ENCODE measurements at regions not wholly inside any gene's neighbourhood (a gene's known extent, or its start where the extent isn't known, plus 50 kb on each side); places are given as distances from the start of the nearest gene placed in this dataset.

DNA sequence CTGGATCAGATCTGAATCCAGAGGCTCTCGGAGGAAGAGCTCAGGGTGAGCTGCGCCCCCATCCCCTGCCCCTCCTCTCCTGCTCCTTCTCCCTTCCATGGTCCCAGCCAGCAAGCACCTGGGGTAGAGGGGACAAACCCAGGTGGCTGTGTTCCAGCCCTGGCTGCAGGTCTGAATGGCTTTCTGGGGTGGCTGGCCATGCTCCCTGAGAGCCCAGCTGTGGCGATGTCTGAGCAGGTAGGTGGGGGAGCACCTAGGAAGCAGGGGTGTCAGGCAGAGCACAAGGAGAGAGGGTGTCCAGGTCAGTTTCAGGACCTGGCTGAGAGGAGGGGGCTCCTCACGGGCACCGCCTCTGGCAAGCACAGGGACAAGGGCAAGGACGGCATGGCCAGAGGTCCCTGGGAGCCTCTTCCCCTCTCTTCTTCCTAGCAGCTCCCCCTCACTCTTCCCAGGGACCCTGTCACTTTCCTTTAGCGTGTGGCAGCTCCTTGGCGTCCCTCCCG, 310.0 kb downstream of the SEC14L1 start:
- DNase-seq, result no peak

DNA sequence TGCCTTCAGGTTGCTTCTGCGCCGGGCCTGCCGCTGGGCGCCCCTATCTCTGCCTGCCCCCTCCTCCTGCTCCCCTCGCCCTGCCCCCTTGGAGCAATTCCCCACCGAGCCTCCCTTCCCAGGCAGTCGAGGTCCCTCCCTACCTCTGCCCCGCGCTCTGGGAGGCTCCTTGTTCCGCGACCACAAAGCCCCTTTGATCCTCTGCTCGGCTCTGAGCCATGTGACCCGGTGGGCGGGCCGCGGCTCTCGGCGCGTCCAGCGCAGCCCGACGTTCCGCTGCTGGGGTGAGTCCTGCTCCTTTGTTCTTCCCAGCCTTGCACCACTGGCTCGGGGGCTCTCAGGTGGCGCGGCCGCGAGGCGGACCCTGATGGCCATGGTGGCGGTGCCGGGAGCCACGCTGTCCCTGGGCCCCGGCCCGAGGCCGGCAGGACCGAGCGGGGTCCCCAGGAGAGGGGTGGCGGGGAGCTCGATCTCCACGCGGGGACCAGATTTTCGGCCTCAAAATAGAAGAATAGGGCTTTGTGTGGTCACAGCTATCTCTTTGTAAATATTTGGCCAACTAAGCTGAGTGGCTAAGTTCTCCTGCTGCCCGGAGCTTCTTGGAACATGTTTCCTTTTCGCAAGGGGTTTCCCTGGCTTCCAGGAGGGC, 310.6 kb downstream of the SEC14L1 start:
- DNase-seq, result no peak

DNA sequence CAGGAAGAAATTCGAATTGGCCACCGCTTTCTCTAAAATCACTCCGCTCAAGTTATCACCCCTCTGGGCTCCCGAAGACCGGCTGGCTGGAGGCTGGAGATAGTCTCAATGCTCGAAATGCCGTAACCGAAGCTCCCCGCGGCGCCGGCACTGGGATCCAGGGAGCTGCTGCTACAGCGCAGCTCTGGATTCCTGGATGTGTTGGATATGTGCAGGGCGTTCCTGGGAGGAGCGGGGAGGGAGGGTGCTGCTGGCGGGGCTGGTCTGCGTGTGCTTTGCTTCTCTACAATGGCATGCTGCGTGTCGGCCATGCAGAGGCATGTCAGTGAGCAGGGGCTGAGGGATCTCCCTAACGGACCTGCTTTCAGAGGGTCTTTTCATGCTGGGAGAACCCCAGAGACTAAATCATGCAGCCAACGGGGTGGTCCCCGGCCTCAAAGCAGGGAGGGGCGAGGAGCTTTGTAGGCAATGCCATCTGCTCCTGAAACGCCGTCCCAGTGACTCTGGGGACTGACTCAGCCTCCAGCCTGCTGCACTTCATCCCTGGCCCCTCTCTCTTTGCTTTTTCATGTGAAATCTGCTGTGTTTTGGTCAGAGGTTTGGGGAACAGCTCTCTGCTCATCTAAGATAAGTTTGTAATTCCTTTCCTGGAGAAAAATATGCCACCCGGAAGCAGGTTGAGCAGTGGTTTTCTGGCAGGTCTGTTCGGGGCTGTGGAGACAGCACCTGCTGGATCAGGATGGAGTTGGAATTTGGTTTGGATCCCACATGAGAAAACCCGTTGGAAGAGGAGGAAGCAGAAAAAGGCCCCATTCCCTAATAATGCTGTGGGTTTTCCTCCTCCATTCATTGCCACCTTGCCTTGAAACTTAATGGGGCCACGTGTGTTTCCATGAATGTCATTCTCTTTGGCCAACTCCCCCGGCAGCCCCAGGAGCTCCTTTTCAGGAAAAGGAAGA, 311.4 kb downstream of the SEC14L1 start:
- DNase-seq, result no peak

DNA sequence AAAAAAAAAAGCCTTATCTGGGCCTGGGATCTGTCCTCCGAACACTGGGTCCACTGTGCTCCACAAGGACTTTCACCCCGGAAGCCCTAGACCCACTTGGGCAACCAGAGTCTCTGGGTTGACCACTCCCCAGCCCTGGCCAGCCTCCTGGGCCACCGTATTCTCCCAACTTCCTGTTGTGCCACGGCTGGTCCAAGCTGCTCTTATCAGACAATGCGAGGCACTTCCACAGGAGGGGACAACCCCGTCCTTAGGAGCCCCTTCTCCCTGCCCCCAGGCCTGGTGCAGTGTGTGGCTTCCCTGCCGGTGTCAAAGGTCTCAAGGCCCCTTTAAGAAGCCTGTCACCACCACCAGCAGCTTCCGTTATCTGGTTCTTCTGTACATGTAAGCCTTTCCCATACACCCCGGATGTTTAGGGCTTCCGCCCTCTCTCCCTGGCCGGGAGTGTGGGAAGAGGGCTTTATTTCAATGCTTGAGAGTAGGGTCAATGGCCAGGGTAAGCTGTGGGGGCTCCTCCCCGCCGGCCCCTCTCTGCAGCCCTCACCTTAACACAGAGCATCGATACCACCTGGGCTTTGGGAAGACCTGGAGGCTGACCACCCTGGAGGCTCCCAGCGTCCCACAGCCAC, 313.0 kb downstream of the SEC14L1 start:
- no peak for DNase-seq

DNA sequence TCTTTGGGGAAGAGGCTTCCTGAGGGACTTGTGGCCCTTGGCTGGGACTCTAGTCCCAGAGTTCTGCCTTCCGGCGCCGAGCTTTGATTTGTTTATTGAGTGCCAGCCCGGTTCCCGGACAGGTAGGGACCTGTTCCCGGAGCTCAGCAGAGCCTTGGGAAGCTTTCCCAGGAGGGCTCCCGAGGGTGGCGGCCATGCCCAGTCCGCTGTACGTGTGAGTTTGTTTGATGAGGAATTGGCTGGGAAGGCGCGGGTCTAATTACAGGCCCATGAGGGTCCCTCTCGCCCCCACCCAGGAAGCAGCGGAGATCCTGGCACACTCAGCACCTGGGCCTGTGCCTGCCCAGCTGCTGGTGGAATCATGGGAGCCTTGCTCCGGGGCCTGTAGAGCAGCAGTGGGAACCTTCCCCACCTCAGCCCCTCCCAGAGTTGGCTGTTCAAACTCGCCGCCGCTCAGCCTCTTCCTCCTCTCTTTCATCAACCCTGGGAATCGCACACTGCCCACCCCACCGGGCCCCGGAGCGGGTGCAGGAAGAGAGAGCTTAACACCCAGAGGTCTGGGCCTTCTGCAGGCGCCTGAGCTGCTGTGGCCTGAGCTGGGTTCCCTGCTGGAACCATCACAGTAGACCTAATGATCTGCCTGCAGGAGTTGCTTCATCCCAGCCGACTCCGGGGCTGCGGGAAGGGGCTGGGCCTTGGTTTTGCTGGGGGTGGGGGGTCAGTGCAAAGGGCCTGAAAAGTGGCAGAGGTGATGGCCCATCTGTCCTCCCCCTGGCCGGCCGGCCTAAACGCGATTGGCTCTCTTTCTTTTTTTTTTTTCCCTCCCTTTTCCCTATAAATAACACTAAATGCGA, 313.7 kb downstream of the SEC14L1 start:
- DNase-seq, result no peak

DNA sequence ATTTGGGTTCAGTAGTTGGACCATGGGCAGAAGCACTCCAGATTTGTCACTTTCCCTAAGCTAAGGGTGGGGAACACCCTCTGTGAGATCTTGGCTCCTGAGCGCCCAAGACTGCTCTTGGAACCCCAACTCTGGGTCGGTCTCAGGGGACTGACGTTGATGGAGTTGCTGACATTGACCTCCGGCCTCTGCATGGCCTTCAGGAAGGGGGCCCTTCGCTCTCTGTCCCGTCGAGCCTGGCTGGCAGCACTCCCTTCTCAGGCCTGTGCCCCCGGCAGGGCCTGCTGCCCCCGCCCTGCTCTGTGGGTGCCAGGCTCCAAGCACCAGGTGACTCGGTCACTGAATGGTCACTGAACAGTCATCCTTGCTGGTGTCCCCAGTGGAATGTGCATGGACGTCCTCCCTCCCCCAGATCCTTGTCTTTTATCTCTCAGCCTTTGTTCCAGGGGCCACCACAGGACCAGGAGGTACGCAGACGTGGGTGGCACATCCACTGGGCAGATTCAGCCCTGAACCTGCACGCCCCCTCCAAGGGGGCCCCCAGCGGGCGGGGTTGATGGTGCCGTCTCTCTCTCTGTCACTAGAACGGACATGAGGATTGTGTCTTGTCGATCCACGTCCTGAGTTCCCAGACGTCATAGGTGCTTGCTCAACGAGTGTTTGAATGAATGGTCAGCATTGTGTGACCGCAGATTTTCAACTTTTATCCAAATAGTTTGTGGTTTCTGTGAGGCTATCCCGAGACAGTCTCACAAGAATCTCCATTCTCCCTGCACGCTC, 314.5 kb downstream of the SEC14L1 start:
- DNase-seq, result no peak

DNA sequence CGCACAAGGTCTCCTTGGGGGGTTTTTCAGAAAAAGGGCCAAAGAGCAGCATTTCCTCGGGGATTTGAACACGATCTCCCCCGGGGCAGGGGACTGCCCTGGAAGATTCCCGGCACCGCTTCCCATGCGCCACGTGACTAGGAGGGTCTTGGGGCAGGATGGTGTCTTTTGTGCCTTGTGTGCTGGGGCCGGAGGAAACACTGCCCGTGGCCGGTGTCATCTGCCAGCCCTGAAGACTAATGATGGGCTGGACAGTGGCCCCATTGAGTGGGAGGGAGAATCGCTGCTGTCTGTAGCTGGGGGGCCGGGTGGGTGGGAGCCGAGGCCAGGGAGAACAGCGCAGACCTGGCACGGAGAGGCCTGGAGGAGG, 315.1 kb downstream of the SEC14L1 start:
- no peak for DNase-seq

DNA sequence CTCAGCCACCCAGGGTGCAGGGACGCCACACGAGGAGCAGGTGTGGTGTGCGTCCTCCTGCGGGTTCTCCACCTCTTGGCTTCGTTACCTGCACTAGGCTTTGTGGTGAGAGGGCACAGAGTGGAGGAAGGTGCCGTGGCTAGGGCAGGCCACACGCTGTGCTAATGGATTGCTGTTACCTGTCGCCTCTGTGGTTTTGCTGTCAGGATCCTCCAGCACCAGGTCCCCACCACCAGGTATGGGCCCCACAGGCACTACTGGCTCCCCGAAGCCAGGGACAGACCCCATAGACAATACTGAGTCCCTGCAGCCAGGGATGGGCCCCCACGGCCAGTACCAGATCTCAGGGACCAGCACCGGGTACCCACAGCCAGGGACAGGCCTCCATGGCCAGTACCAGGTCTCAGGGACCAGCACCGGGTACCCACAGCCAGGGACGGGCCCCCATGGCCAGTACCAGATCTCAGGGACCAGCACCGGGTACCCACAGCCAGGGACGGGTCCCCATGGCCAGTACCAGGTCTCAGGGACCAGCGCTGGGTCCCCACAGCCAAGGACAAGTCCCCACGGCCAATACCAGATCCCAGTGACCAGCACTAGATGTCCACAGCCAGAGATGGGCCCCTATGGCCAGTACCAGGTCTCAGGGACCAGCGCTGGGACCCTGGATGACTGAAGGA, 315.6 kb downstream of the SEC14L1 start:
- DNase-seq, result no peak

DNA sequence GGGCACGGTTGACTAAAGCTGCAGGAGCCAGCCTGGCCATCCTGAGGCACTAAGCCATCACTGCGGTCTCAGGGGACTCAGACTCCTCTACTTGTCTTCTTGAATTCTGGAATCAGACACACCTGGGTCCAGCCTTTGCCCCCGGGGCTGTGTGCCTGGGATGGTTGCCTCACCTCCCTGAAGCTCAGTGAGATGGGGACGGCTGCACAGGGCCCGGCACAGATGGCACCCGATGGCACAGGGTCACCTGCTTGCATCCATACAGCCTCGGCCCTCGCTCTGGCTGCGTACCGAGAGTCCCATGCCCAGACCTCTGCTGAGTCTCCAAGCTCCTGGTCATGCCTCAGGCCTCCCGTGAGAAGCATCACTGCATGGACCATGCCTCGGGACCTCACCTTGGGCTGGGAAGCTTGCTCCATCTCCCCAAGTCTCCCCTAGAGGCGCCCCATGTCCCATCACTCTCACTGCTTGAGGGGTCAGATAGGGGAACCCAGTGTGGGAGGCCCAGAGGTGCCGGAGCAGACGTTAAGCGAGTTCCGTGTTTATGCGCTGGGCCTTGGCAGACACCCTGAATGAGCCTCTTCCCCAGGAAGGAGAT, 316.3 kb downstream of the SEC14L1 start:
- DNase-seq, result no peak

DNA sequence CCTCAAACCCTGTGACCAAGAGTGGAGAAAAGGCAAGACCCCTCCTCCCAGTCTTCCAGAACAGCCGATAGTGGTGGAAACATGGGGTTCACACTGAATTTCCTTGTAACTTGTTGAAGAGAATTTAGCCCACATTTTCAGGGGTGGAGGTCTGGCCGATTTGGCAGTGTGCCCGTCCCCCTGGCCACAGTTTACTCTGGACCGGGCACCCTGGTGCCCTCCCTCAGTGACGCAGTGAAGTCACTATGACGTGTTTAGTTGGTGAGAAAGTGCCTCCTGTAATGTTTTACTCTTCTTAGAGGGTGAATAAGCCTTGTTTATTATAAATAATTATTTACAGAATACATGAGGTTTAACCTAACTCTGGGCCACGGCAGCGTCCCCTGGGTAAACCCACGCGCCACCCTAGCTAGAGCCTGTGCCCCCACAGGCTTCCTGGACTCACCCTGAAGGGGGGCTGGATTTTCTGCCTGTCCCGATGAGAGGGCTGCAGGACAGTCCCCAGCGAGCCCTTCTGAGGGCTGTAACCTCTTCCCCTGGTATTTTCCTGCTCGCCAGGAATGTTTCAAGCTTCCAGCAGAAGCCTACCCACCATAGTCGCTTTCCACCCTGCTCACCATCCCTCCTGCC, 316.9 kb downstream of the SEC14L1 start:
- no peak for DNase-seq

DNA sequence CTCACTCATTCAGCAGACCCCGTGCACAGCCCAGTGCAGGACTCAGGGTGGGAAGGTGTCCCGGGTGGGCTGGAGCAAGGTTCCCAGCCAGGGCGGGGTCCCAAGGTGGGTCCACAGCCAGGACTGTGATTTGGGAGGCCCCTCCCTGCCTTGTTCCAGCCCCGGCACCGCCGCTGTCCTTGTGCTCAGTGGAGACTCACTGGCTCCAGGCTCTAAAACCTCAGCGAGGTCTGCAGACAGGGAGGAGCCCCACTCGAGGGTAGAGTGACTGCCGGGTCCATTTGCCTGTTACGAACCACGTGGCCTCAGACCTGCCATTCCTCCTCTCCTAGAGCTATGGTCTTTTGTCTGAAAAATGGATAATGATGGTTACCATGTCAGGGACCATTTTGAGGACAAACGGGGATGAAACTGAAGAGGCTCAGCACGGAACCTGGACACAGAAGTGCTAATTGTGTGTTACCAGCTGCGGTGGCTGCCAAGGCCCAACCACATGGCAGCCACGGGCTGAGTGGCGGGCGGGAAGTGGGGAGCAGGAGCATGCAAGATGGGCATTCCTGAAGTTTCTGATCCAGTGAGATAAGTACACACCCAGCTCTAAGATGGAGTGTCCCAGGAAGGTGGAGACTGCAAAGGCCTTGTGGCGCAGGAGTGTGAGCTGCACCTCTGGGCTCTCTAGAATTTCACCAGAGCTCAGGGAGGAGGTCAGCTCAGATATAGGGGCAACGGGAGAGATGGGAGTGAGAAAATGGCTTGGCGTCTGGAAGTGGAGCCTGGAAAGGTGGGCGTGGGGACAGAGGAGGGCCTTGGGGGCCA, 317.6 kb downstream of the SEC14L1 start:
- DNase-seq, result no peak

DNA sequence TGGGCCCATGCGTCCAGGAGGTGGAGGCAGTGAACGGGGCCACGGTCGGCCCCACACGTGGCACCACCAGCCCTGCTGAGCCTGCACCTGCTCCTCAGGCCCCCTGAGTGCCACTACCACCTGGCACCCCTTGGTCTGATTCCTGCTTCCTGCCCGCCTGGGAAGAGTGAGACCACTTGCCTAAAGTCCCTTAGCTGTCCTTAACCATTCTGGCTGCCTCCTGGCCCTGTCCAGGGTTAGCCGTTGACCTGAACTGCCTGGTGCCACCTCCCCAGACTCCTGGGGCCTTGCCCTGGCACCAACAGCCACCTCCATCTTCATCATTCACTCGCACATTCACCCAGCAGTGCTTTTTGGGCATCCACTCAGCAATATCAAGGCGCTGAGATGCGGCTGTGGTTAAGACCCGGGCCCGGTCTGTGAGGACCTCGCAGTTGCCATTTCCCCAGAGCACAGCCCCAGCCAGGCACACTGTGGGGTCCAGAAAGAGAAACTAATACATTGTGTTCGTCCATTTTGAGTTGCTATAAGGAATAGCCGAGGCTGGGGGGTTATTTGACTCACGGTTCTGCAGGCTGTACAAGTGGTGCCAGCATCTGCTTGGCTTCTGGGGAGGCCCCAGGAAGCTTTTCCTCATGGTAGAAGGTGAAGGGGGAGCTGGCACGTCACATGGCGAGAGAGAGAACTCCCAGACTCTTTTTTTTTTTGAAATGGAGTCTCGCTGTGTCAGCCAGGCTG, 318.4 kb downstream of the SEC14L1 start:
- DNase-seq, result no peak

DNA sequence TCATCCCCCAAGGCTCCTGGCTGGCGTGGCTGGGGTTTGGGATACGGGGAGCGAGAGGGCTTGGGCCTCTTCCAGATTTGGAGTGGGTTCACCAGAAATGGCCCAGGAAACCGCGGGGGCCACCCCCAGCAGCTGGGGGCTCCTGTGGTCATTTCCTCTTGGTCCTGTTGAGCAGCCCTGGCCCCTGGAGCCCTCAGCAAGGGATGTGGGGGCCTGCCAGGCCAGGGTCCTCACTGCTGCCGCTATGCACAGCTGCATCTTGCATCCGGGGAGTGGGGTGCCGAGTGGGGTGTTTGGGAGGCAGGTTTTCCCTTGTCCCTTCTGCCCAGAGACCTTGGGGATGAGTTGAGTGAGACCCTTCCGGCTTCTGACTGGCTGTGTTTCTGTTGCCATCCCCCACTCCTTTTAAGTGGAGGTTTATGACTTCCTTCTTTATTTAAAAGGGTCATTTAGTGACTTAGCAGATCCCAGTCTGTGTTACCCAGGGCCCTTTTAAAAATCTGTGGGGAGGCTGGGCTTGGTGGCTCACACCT, 319.8 kb downstream of the SEC14L1 start:
- no peak for DNase-seq

DNA sequence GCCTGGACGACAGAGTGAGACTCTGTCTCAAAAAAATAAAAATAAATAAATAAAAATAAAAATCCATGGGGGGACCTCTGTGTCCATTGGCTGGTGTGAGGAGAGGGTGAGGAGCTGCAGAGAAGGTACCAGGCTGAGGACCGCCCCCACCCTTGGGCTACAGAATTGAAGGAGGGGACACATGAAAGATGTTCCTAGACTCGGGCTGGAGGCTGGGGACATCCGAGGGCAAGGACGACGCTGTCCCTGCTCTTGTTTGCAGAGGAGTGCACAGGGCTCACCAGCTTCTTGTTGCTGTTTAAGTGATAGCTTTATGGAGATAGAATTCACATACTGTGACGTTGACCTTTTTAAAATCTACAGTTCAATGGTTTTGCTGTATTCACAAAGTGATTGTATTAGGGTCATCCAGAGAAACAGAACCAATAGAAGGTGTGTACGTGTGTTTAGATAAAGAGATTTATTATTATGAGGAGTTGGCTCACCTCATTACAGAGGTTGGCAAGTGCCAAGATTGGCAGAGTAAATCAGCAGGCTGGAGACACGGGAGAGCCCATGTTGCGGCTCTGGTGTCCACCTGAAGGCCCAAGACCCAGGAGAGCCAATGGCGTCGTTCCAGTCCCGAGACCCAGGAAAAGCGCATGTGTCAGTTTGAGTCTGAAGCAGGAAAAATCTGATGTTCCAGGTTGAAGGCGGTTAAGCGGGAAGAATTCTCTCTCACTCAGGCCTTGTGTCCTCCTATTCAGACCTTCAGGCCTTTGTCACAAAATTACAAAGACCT, 320.7 kb downstream of the SEC14L1 start:
- no peak for DNase-seq

DNA sequence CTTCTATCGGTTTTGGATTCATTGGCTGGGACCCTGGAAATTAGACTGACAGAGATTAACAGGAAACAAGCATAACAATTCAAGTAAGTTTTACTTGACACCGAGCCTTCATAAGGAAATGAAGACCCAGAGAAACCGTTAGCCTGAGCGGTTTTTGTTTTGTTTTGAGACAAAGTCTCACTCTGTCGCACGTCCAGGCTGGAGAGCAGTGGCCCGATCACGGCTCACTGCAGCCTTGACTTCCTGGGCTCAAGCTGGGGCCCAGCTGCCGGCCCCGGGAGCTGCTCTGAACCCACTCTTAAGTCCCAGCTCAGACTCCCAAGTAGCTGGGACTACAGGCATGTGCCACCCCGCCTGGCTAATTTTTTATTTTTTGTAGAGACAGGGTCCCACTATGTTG, 321.3 kb downstream of the SEC14L1 start:
- DNase-seq, result no peak

DNA sequence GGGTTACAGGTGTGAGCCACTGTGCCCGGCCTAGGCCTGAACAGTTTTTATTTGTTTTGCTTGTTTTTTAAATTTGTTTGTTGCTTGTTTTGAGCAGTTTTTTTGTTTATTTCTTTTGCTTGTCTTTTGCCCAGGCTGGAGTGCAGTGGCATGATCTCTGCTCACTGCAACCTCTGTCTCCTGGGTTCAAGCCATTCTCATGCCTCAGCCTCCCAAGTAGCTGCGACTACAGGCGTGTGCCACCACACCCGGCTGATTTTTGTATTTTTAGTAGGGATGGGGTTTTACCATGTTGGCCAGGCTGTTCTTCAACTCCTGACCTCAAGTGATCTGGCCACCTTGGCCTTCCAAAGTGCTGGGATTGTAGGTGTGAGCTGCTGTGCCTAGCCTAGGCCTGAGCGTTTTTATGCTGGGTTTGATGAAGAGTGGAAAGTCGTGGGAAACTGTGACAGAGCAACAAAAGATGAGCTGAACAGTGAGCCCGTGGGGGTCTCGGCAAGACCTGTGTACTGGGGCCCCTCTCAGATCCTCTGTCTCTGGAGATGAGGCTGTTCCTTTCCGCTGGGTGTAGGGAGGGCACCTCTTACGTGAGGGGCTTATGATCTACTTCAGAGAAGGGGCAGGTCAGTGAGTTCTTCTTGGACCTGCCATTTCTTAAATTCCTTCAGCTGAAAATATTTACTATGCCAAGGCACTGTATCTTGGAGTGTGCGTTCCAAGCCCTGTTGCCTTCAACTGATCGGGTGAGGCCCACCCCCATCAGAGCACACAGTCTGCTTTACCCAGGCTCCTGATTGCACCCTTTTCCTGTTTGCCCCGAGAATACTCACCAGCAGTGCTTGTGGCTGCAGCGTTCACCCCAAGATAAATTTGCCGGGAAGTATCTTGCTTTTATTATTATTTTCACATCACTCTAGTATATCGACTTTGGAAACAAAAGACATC, 322.1 kb downstream of the SEC14L1 start:
- DNase-seq, result no peak

DNA sequence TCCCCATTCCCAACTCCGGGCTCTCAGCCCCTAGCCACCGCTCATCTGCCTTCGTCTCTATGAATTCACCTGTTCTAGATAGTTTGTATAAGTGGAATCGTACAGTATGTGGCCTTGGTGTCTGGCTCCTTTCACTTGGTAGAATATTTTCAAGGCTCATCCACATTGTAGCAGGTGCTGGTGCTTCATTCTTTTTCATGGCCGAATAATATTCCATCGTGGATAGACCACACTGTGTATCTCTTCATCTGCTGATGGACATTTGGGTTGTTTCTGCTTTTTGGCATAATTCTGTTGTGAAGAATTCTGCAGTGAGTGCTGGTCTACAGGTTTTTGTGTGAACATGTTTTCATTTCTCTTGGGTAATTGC, 324.2 kb downstream of the SEC14L1 start:
- DNase-seq, result no peak

All from 8988T (cell line).